SK-N-SH treated with all-trans-retinoic acid at 6 μM for 48 hours (cell line): ENCODE measurements at regions not wholly inside any gene's neighbourhood (a gene's known extent, or its start where the extent isn't known, plus 50 kb on each side); places are given as distances from the start of the nearest gene placed in this dataset.
"Not testable (repeated sequence)": the region's sequence is repeated elsewhere in the genome, so short reads cannot be mapped to it uniquely, and the experiment has no call there.

Experiments used
- ATAC-seq: fragments of 200-7000 bp; cut with Tn5 transposase; 3 replicates; pipeline ENCODE4 v1.9.1; 2020; ENCODE audit warnings: mild to moderate bottlenecking, moderate library complexity
- ARNTL ChIP-seq: fragments of 450-650 bp; formaldehyde crosslinking; IDR thresholded peaks from 2 replicates; pipeline ENCODE4 v1.5.0; 2020; ENCODE audit warnings: low read depth, mild to moderate bottlenecking, moderate library complexity, borderline replicate concordance
- BACH2 ChIP-seq: fragments of 250-450 bp; sonication (Bioruptor Pico); IDR thresholded peaks from 2 replicates; pipeline ENCODE4 v1.9.0; 2021; ENCODE audit warnings: mild to moderate bottlenecking, borderline replicate concordance
- CSDC2 ChIP-seq: fragments of 250-450 bp; sonication (Bioruptor Pico); IDR thresholded peaks from 2 replicates; pipeline ENCODE4 v1.5.0; 2020; ENCODE audit warnings: mild to moderate bottlenecking, moderate library complexity
- ESRRG ChIP-seq: fragments of 250-450 bp; sonication (Bioruptor Pico); IDR thresholded peaks from 2 replicates; pipeline ENCODE4 v1.6.1; 2021; ENCODE audit warnings: mild to moderate bottlenecking
- GLIS3 ChIP-seq: fragments of 250-450 bp; sonication (Bioruptor Pico); IDR thresholded peaks from 2 replicates; pipeline ENCODE4 v1.5.0; 2020; ENCODE audit warnings: mild to moderate bottlenecking, moderate library complexity
- ISL1 ChIP-seq: fragments of 250-450 bp; sonication (Bioruptor Pico); IDR thresholded peaks from 2 replicates; pipeline ENCODE4 v2.1.2; 2022; ENCODE audit warnings: mild to moderate bottlenecking, moderate library complexity
- OSR1 ChIP-seq: fragments of 250-450 bp; sonication (Bioruptor Pico); IDR thresholded peaks from 2 replicates; pipeline ENCODE4 v1.8.0; 2022; ENCODE audit warnings: moderate library complexity, mild to moderate bottlenecking, inconsistent platforms
- PPARA ChIP-seq: fragments of 250-450 bp; sonication (Bioruptor Pico); IDR thresholded peaks from 2 replicates; pipeline ENCODE4 v1.5.0; 2020; ENCODE audit warnings: mild to moderate bottlenecking, borderline replicate concordance
- RARB ChIP-seq: fragments of 250-450 bp; sonication (Bioruptor Pico); IDR thresholded peaks from 2 replicates; pipeline ENCODE4 v1.8.0; 2021; ENCODE audit warnings: mild to moderate bottlenecking, moderate library complexity
- SNAI2 ChIP-seq: fragments of 250-450 bp; sonication (Bioruptor Pico); IDR thresholded peaks from 2 replicates; pipeline ENCODE4 v1.5.0; 2020; ENCODE audit warnings: mild to moderate bottlenecking, moderate library complexity
- TCF4 ChIP-seq: fragments of 250-450 bp; sonication (Bioruptor Pico); IDR thresholded peaks from 2 replicates; pipeline ENCODE4 v1.8.0; 2021; ENCODE audit warnings: mild to moderate bottlenecking, moderate library complexity, borderline replicate concordance
- TOX ChIP-seq: fragments of 250-450 bp; sonication (Bioruptor Pico); IDR thresholded peaks from 2 replicates; pipeline ENCODE4 v1.8.0; 2021; ENCODE audit warnings: mild to moderate bottlenecking, moderate library complexity, borderline replicate concordance
- ZC3H10 ChIP-seq: fragments of 250-450 bp; sonication (Bioruptor Pico); IDR thresholded peaks from 2 replicates; pipeline ENCODE4 v1.5.1; 2021; ENCODE audit warnings: mild to moderate bottlenecking, moderate library complexity
- ZFP3 ChIP-seq: fragments of 250-450 bp; sonication (Bioruptor Pico); IDR thresholded peaks from 2 replicates; pipeline ENCODE4 v1.5.0; 2020; ENCODE audit warnings: mild to moderate bottlenecking, moderate library complexity
- ZFP30 ChIP-seq: fragments of 450-650 bp; formaldehyde crosslinking; IDR thresholded peaks from 2 replicates; pipeline ENCODE4 v1.5.0; 2022; ENCODE audit warnings: mild to moderate bottlenecking, moderate library complexity
- ZNF565 ChIP-seq: fragments of 450-650 bp; formaldehyde crosslinking; conservative IDR thresholded peaks from 2 replicates; pipeline ENCODE4 v1.5.0; 2020; ENCODE audit warnings: low read depth, mild to moderate bottlenecking, moderate library complexity
- ZNF70 ChIP-seq: fragments of 450-650 bp; formaldehyde crosslinking; IDR thresholded peaks from 2 replicates; pipeline ENCODE4 v1.5.0; 2020; ENCODE audit warnings: mild to moderate bottlenecking, moderate library complexity
- ZNF8 ChIP-seq: fragments of 450-650 bp; formaldehyde crosslinking; IDR thresholded peaks from 2 replicates; pipeline ENCODE4 v1.5.0; 2020; ENCODE audit warnings: mild to moderate bottlenecking, moderate library complexity
- TF ChIP-seq, protein P1 (sequence below): fragments of 250-450 bp; sonication (Bioruptor Pico); IDR thresholded peaks from 2 replicates; pipeline ENCODE4 v1.5.1; 2020; ENCODE audit warnings: low read depth, mild to moderate bottlenecking, moderate library complexity
- TF ChIP-seq, protein P2 (sequence below): fragments of 250-450 bp; sonication (Bioruptor Pico); IDR thresholded peaks from 2 replicates; pipeline ENCODE4 v1.5.0; 2020; ENCODE audit warnings: mild to moderate bottlenecking, moderate library complexity
- TF ChIP-seq, protein P3 (sequence below): fragments of 250-450 bp; sonication (Bioruptor Pico); IDR thresholded peaks from 2 replicates; pipeline ENCODE4 v1.8.0; 2021; ENCODE audit warnings: low read depth, mild to moderate bottlenecking, moderate library complexity, borderline replicate concordance
- TF ChIP-seq, protein P4 (sequence below): fragments of 250-450 bp; sonication (Bioruptor Pico); IDR thresholded peaks from 2 replicates; pipeline ENCODE4 v1.8.0; 2020; ENCODE audit warnings: mild to moderate bottlenecking, moderate library complexity, borderline replicate concordance
- TF ChIP-seq, protein P5 (sequence below): fragments of 250-450 bp; sonication (Bioruptor Pico); IDR thresholded peaks from 2 replicates; pipeline ENCODE4 v1.5.1; 2021; ENCODE audit warnings: mild to moderate bottlenecking, moderate library complexity

DNA sequence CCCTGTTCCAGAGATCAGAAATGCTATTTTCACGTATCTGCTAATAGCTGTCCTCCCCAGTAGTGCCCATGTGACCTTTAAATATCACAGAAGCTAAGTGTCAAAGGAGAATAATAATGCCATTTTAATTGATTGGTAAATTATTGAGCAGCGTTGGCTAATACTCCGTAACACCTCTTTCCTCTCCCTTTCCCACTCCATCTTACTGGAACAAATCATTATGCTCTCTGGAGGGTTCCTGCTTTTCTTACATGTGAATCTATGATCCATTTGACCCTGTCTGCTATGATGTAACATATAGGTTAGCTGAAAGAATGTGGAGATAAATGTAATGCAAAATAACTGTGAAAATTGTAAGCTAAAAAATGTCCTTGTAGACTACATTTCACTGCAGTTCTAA, 383.6 kb upstream of the GYPC start:
- no peak for ATAC-seq
- no peak for TF ChIP-seq OSR1 (CRISPR knock-in tag)
- TF ChIP-seq ZNF565 (CRISPR knock-in tag), result no peak
- TF ChIP-seq ARNTL (CRISPR knock-in tag), result no peak
- no peak for TF ChIP-seq ZNF8 (CRISPR knock-in tag)
- no peak for TF ChIP-seq ZFP3 (CRISPR knock-in tag)
- TF ChIP-seq, protein P1, sequence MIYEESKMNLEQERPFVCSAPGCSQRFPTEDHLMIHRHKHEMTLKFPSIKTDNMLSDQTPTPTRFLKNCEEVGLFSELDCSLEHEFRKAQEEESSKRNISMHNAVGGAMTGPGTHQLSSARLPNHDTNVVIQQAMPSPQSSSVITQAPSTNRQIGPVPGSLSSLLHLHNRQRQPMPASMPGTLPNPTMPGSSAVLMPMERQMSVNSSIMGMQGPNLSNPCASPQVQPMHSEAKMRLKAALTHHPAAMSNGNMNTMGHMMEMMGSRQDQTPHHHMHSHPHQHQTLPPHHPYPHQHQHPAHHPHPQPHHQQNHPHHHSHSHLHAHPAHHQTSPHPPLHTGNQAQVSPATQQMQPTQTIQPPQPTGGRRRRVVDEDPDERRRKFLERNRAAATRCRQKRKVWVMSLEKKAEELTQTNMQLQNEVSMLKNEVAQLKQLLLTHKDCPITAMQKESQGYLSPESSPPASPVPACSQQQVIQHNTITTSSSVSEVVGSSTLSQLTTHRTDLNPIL (CRISPR knock-in tag), result no peak
- no peak for TF ChIP-seq ZFP30 (CRISPR knock-in tag)
- TF ChIP-seq CSDC2 (CRISPR knock-in tag), result no peak
- no peak for TF ChIP-seq ESRRG (CRISPR knock-in tag)
- TF ChIP-seq BACH2 (CRISPR knock-in tag), result no peak
- TF ChIP-seq ISL1 (CRISPR knock-in tag), result no peak
- TF ChIP-seq TOX (CRISPR knock-in tag), result no peak
- TF ChIP-seq TCF4, result no peak
- no peak for TF ChIP-seq PPARA (CRISPR knock-in tag)
- TF ChIP-seq, protein P2, sequence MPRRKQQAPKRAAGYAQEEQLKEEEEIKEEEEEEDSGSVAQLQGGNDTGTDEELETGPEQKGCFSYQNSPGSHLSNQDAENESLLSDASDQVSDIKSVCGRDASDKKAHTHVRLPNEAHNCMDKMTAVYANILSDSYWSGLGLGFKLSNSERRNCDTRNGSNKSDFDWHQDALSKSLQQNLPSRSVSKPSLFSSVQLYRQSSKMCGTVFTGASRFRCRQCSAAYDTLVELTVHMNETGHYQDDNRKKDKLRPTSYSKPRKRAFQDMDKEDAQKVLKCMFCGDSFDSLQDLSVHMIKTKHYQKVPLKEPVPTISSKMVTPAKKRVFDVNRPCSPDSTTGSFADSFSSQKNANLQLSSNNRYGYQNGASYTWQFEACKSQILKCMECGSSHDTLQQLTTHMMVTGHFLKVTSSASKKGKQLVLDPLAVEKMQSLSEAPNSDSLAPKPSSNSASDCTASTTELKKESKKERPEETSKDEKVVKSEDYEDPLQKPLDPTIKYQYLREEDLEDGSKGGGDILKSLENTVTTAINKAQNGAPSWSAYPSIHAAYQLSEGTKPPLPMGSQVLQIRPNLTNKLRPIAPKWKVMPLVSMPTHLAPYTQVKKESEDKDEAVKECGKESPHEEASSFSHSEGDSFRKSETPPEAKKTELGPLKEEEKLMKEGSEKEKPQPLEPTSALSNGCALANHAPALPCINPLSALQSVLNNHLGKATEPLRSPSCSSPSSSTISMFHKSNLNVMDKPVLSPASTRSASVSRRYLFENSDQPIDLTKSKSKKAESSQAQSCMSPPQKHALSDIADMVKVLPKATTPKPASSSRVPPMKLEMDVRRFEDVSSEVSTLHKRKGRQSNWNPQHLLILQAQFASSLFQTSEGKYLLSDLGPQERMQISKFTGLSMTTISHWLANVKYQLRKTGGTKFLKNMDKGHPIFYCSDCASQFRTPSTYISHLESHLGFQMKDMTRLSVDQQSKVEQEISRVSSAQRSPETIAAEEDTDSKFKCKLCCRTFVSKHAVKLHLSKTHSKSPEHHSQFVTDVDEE (CRISPR knock-in tag), result no peak
- TF ChIP-seq SNAI2 (CRISPR knock-in tag), result no peak
- TF ChIP-seq RARB (CRISPR knock-in tag), result no peak
- TF ChIP-seq, protein P3, sequence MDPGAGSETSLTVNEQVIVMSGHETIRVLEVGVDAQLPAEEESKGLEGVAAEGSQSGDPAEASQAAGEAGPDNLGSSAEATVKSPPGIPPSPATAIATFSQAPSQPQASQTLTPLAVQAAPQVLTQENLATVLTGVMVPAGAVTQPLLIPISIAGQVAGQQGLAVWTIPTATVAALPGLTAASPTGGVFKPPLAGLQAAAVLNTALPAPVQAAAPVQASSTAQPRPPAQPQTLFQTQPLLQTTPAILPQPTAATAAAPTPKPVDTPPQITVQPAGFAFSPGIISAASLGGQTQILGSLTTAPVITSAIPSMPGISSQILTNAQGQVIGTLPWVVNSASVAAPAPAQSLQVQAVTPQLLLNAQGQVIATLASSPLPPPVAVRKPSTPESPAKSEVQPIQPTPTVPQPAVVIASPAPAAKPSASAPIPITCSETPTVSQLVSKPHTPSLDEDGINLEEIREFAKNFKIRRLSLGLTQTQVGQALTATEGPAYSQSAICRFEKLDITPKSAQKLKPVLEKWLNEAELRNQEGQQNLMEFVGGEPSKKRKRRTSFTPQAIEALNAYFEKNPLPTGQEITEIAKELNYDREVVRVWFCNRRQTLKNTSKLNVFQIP (CRISPR knock-in tag), result no peak
- no peak for TF ChIP-seq GLIS3
- no peak for TF ChIP-seq ZNF70

DNA sequence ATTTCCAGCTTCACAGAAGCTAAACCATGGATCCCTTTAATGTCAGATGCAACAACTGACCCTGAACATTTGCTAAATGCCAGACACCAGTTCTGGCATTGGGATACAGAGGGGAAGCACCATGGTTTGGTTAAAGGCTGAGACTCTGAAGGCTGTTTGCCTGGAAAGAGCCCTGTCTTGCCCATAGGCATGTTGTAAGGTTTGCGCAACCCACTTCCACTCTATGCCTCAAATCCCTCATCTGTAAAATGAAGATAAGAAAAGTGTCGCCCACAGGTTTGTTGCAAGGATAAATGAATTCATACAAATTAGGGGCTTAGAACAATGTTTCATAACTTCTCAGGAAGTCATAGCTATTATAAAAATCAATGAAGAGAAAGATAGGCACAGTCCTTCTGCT, 380.9 kb upstream of the GYPC start:
- ATAC-seq, result no peak
- TF ChIP-seq, protein P4, sequence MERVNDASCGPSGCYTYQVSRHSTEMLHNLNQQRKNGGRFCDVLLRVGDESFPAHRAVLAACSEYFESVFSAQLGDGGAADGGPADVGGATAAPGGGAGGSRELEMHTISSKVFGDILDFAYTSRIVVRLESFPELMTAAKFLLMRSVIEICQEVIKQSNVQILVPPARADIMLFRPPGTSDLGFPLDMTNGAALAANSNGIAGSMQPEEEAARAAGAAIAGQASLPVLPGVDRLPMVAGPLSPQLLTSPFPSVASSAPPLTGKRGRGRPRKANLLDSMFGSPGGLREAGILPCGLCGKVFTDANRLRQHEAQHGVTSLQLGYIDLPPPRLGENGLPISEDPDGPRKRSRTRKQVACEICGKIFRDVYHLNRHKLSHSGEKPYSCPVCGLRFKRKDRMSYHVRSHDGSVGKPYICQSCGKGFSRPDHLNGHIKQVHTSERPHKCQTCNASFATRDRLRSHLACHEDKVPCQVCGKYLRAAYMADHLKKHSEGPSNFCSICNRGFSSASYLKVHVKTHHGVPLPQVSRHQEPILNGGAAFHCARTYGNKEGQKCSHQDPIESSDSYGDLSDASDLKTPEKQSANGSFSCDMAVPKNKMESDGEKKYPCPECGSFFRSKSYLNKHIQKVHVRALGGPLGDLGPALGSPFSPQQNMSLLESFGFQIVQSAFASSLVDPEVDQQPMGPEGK (CRISPR knock-in tag), result no peak
- TF ChIP-seq, protein P2 (CRISPR knock-in tag), result no peak
- TF ChIP-seq ZNF8 (CRISPR knock-in tag), result no peak
- no peak for TF ChIP-seq ESRRG (CRISPR knock-in tag)
- TF ChIP-seq ZC3H10 (CRISPR knock-in tag), result no peak
- no peak for TF ChIP-seq TCF4
- no peak for TF ChIP-seq GLIS3
- TF ChIP-seq ISL1 (CRISPR knock-in tag), result no peak
- TF ChIP-seq BACH2 (CRISPR knock-in tag), result no peak
- TF ChIP-seq, protein P1 (CRISPR knock-in tag), result no peak
- TF ChIP-seq SNAI2 (CRISPR knock-in tag), result no peak
- TF ChIP-seq, protein P5, sequence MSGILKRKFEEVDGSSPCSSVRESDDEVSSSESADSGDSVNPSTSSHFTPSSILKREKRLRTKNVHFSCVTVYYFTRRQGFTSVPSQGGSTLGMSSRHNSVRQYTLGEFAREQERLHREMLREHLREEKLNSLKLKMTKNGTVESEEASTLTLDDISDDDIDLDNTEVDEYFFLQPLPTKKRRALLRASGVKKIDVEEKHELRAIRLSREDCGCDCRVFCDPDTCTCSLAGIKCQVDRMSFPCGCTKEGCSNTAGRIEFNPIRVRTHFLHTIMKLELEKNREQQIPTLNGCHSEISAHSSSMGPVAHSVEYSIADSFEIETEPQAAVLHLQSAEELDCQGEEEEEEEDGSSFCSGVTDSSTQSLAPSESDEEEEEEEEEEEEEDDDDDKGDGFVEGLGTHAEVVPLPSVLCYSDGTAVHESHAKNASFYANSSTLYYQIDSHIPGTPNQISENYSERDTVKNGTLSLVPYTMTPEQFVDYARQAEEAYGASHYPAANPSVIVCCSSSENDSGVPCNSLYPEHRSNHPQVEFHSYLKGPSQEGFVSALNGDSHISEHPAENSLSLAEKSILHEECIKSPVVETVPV (CRISPR knock-in tag), result no peak
- TF ChIP-seq, all 23 proteins: peak for 0

DNA sequence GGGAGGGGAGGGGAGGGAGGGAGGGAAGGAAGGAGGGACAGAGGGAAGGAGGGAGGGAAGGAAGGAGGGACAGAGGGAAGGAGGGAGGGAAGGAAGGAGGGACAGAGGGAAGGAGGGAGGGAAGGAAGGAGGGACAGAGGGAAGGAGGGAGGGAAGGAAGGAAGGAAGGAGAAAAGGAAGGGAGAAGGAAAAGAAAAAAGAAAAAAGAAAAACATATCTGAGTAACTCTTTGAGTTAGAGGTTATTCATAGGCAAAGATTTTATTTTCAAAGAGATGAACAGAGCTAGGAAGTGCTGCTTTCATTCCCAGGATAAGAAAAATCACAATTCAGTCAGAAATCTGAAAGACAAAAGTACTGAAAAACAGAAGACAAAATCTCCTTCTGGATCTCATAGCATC, 379.7 kb upstream of the GYPC start:
- ATAC-seq, result not testable (repeated sequence)
